GM12892 (cell line): ENCODE measurements at regions not wholly inside any gene's neighbourhood (a gene's known extent, or its start where the extent isn't known, plus 50 kb on each side); places are given as distances from the start of the nearest gene placed in this dataset.

Experiments
- POLR2A ChIP-seq: IDR thresholded peaks from 2 replicates; pipeline ENCODE4 v1.6.1; 2011; ENCODE audit warnings: low read depth, low read length, control low read depth
- POLR2AphosphoS5 ChIP-seq: IDR thresholded peaks from 2 replicates; pipeline ENCODE4 v1.6.1; 2011; ENCODE audit warnings: low read depth, low read length, control low read depth
- TAF1 ChIP-seq: IDR thresholded peaks from 2 replicates; pipeline ENCODE4 v1.6.1; 2011; ENCODE audit warnings: low read depth, mild to moderate bottlenecking, control low read depth, low read length, borderline replicate concordance

GRCh38 chr4:129438456-129438981 is 342.6 kb downstream of the C4orf33 start:
- TF ChIP-seq TAF1 (no peak), POLR2A (no peak), POLR2AphosphoS5 (no peak)
